Natural killer cell (primary cell): ENCODE measurements at regions not wholly inside any gene's neighbourhood (a gene's known extent, or its start where the extent isn't known, plus 50 kb on each side); places are given as distances from the start of the nearest gene placed in this dataset.

Source experiments
- ATAC-seq, 3 donors: fragments of 150-1000 bp in 2 of 3; fragments of 200-7000 bp in 1 of 3; cut with Tn5 transposase; 1 replicate in 1 of 3; 2 replicates in 2 of 3; pipeline ENCODE4 v1.10.0; 2021; ENCODE audit warnings: mild to moderate bottlenecking in 2 of 3, moderate library complexity in 2 of 3
- DNase-seq, 2 donors: peaks; one replicate each; pipeline versions ENCODE4 v3.0.0 to v3.0.0-alpha.2; 2013 to 2021; ENCODE audit warnings: mixed read lengths in 1 of 2
- H3K27ac ChIP-seq: one replicate; pipeline ENCODE4 v1.5.1; 2013; ENCODE audit warnings: mild to moderate bottlenecking, low read length
- H3K27me3 ChIP-seq: one replicate; pipeline ENCODE4 v1.6.1; 2013; ENCODE audit warnings: low read length; ENCODE audit not compliant: control insufficient read depth, insufficient read depth
- H3K36me3 ChIP-seq: one replicate; pipeline ENCODE4 v1.6.1; 2013; ENCODE audit warnings: low read length; ENCODE audit not compliant: control insufficient read depth, insufficient read depth
- H3K4me1 ChIP-seq: one replicate; pipeline ENCODE4 v1.6.1; 2013; ENCODE audit warnings: low read length; ENCODE audit not compliant: control insufficient read depth, insufficient read depth
- H3K4me3 ChIP-seq: one replicate; pipeline ENCODE4 v1.5.1; 2013; ENCODE audit warnings: low read length
- H3K9me3 ChIP-seq: one replicate; pipeline ENCODE4 v1.6.1; 2013; ENCODE audit warnings: low read length; ENCODE audit not compliant: control insufficient read depth, insufficient read depth
- H3K27ac Mint-ChIP-seq, 2 donors: one replicate each; pipeline ENCODE4 v1.8.0; 2022; ENCODE audit warnings: mild to moderate bottlenecking in 2 of 2, mixed read lengths in 2 of 2, moderate library complexity in 1 of 2
- H3K27me3 Mint-ChIP-seq, 2 donors: one replicate each; pipeline ENCODE4 v1.8.0; 2022; ENCODE audit warnings: low read depth in 2 of 2, mixed read lengths in 2 of 2
- H3K36me3 Mint-ChIP-seq: one replicate; pipeline ENCODE4 v1.8.0; 2022; ENCODE audit warnings: mixed read lengths
- H3K4me1 Mint-ChIP-seq, 2 donors: one replicate each; pipeline ENCODE4 v1.8.0; 2022; ENCODE audit warnings: mixed read lengths in 2 of 2
- H3K4me3 Mint-ChIP-seq: one replicate; pipeline ENCODE4 v1.8.0; 2022; ENCODE audit warnings: mild to moderate bottlenecking, moderate library complexity, mixed read lengths
- H3K9me3 Mint-ChIP-seq, 2 donors: one replicate each; pipeline ENCODE4 v1.8.0; 2022; ENCODE audit warnings: mixed read lengths in 2 of 2
- CTCF ChIP-seq: fragments of 200-600 bp; IDR thresholded peaks from one replicate; pipeline ENCODE4 v1.8.0; 2022; ENCODE audit warnings: antibody characterized with exemption
- WGBS: methylation state at CpG from one replicate; pipeline ENCODE4 v1.1.7; 2013; ENCODE audit warnings: missing lambda C conversion rate; ENCODE audit not compliant: insufficient coverage; 5-methylcytosine and 5-hydroxymethylcytosine counted together
- intact Hi-C: fragments of 100-400 bp; cut with micrococcal nuclease; formaldehyde crosslinking; loops from one replicate; pipeline ENCODE4 v1.14.2; 2022

GRCh38 chr4:107468812-107469211 lies 251.2 kb downstream of the PAPSS1 start:
- H3K27me3 ChIP-seq: no peaks in the 10 kb centered on the region
- H3K4me3 Mint-ChIP-seq: no peak overlapping the region
- DNase-seq (no peak), ATAC-seq (no peak)
- no peaks in the 10 kb centered on the region for H3K4me1 Mint-ChIP-seq
- TF ChIP-seq CTCF: no peak
- intact Hi-C loops: no loop called here
- H3K27ac Mint-ChIP-seq: no peak overlapping the region
- H3K4me1 ChIP-seq: no peaks in the 10 kb centered on the region
- H3K36me3 ChIP-seq: no peaks in the 10 kb centered on the region
- no peaks in the 10 kb centered on the region for H3K9me3 ChIP-seq
- no peaks in the 10 kb centered on the region for H3K27me3 Mint-ChIP-seq
- H3K4me3 ChIP-seq: no peak overlapping the region
- H3K9me3 Mint-ChIP-seq: peaks cover 6% of the 10 kb centered on the region in 2 donors
- WGBS: 84% methylated on average over 3 of the region's 3 CpGs
- H3K27ac ChIP-seq: no peak overlapping the region
- H3K36me3 Mint-ChIP-seq: no peaks in the 10 kb centered on the region

- no peaks in the 10 kb centered on the region for H3K4me1 ChIP-seq
- H3K4me1 Mint-ChIP-seq: no peaks in the 10 kb centered on the region
- no peaks in the 10 kb centered on the region for H3K36me3 Mint-ChIP-seq
- H3K36me3 ChIP-seq: no peaks in the 10 kb centered on the region
- no peaks in the 10 kb centered on the region for H3K27me3 Mint-ChIP-seq
- intact Hi-C loops: no loop called here
- no peak overlapping the region for H3K4me3 ChIP-seq
- TF ChIP-seq CTCF: no peak
- no peaks in the 10 kb centered on the region for H3K9me3 ChIP-seq
- ATAC-seq (no peak), DNase-seq (no peak)
- no peak overlapping the region for H3K4me3 Mint-ChIP-seq
- peaks cover 6% of the 10 kb centered on the region in 2 donors for H3K9me3 Mint-ChIP-seq
- no CpG with 5 or more reads among the region's 1 CpG for WGBS
- no peaks in the 10 kb centered on the region for H3K27me3 ChIP-seq
- no peak overlapping the region for H3K27ac ChIP-seq
- no peak overlapping the region for H3K27ac Mint-ChIP-seq
Observed at GRCh38 chr4:107468156-107468555, 251.9 kb downstream of the PAPSS1 start.

GRCh38 chr4:107467461-107467860 lies 252.6 kb downstream of the PAPSS1 start:
- Histone ChIP-seq H3K36me3 (no peaks in the 10 kb centered on the region), H3K27me3 (no peaks in the 10 kb centered on the region), H3K4me3 (no peak overlapping the region), H3K9me3 (no peaks in the 10 kb centered on the region), H3K4me1 (no peaks in the 10 kb centered on the region), H3K27ac (no peak overlapping the region)
- no peaks in the 10 kb centered on the region for H3K36me3 Mint-ChIP-seq
- 81% methylated on average over 3 of the region's 3 CpGs for WGBS
- H3K27me3 Mint-ChIP-seq: no peaks in the 10 kb centered on the region
- peaks cover 6% of the 10 kb centered on the region in 2 donors for H3K9me3 Mint-ChIP-seq
- ATAC-seq (no peak), DNase-seq (no peak)
- no peak overlapping the region for H3K4me3 Mint-ChIP-seq
- H3K27ac Mint-ChIP-seq: no peak overlapping the region
- no peak for TF ChIP-seq CTCF
- no peaks in the 10 kb centered on the region for H3K4me1 Mint-ChIP-seq
- intact Hi-C loops: no loop called here

DNA sequence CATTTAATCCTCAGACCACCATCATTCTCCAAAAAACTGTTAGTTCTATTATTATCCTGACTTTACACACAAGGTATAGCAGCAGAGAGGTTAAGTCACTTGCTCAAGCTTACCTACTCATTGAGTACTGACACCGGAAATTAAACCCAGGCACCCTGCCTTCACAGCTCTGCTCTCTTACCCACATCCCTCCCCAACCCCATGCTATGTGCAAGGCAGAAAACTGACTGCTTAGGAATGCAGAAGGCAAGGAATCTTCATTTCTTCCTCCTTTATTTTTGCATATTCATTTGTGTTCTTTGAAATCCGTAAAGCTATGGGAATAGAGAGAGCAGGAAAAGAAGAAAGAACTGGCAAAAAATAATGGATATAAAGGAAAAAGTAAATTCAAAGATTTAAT lies 261.8 kb downstream of the PAPSS1 start:
- H3K9me3 ChIP-seq: no peaks in the 10 kb centered on the region
- 87% methylated on average over 1 of the region's 2 CpGs for whole genome bisulfite sequencing
- Mint-ChIP-seq H3K36me3 (no peaks in the 10 kb centered on the region), H3K4me3 (no peak overlapping the region), H3K27ac (no peak overlapping the region), H3K27me3 (no peaks in the 10 kb centered on the region), H3K4me1 (no peaks in the 10 kb centered on the region), H3K9me3 (peaks cover 7 to 11% of the 10 kb centered on the region in 2 donors)
- no peaks in the 10 kb centered on the region for H3K27me3 ChIP-seq
- no peak overlapping the region for H3K27ac ChIP-seq
- no peak for TF ChIP-seq CTCF
- DNase-seq (no peak), ATAC-seq (no peak)
- H3K4me3 ChIP-seq: no peak overlapping the region
- no peaks in the 10 kb centered on the region for H3K36me3 ChIP-seq
- intact Hi-C loops: no loop called here
- H3K4me1 ChIP-seq: no peaks in the 10 kb centered on the region
